IPS-NIHi7 (cell line): ENCODE measurements at regions not wholly inside any gene's neighbourhood (a gene's known extent, or its start where the extent isn't known, plus 50 kb on each side); places are given as distances from the start of the nearest gene placed in this dataset.
"Not testable (repeated sequence)": the region's sequence is repeated elsewhere in the genome, so short reads cannot be mapped to it uniquely, and the experiment has no call there.

Experiments
- DNase-seq: peaks from one replicate; pipeline ENCODE4 v3.0.0; 2012; ENCODE audit warnings: mixed read lengths; ENCODE audit errors: extremely low spot score

- DNase-seq = no peak
These were observed 313.8 kb downstream of the S1PR1 start for GRCh38 chr1:101550581-101550980.

- DNase-seq = no peak
These were observed 330.2 kb downstream of the S1PR1 start for GRCh38 chr1:101566883-101567538.

GRCh38 chr1:101567582-101568189 lies 330.9 kb downstream of the S1PR1 start:
- DNase-seq = peak; percentile 44

- DNase-seq = no peak
These were observed 350.9 kb downstream of the S1PR1 start for GRCh38 chr1:101587741-101588140.

- no peak for DNase-seq
These were observed 351.9 kb downstream of the S1PR1 start for GRCh38 chr1:101588677-101589076.

- no peak for DNase-seq
These were observed 356.0 kb downstream of the S1PR1 start for GRCh38 chr1:101592845-101593244.

- no peak for DNase-seq
These were observed 359.1 kb downstream of the S1PR1 start for GRCh38 chr1:101595881-101596374.

GRCh38 chr1:101600615-101601014 lies 363.8 kb downstream of the S1PR1 start:
- not testable (repeated sequence) for DNase-seq

GRCh38 chr1:101603726-101604125 lies 366.9 kb downstream of the S1PR1 start:
- no peak for DNase-seq

GRCh38 chr1:101605878-101606277 lies 369.1 kb downstream of the S1PR1 start:
- DNase-seq = no peak

GRCh38 chr1:101613546-101613945 lies 376.7 kb downstream of the S1PR1 start:
- no peak for DNase-seq

- DNase-seq = no peak
These were observed 377.8 kb downstream of the OLFM3 start for GRCh38 chr1:101618900-101619299.

- peak; percentile 23 for DNase-seq
These were observed 364.0 kb downstream of the OLFM3 start for GRCh38 chr1:101632548-101633272.

- DNase-seq = no peak
These were observed 350.9 kb downstream of the OLFM3 start for GRCh38 chr1:101645810-101646209.

GRCh38 chr1:101652484-101652883 lies 344.2 kb downstream of the OLFM3 start:
- no peak for DNase-seq

GRCh38 chr1:101653482-101653946 lies 343.2 kb downstream of the OLFM3 start:
- peak; percentile 55 for DNase-seq

GRCh38 chr1:101664726-101665125 lies 332.0 kb downstream of the OLFM3 start:
- no peak for DNase-seq

- no peak for DNase-seq
These were observed 329.0 kb downstream of the OLFM3 start for GRCh38 chr1:101667761-101668160.

GRCh38 chr1:101683136-101683535 lies 313.6 kb downstream of the OLFM3 start:
- DNase-seq = no peak

- DNase-seq = peak; percentile 19
These were observed 313.2 kb downstream of the OLFM3 start for GRCh38 chr1:101683561-101683960.

GRCh38 chr1:101697072-101697471 lies 299.7 kb downstream of the OLFM3 start:
- no peak for DNase-seq

GRCh38 chr1:101698681-101699080 lies 298.0 kb downstream of the OLFM3 start:
- no peak for DNase-seq

GRCh38 chr1:101704895-101705294 lies 291.8 kb downstream of the OLFM3 start:
- DNase-seq = no peak
